ENCODE measurements at regions not wholly inside any gene's neighbourhood (a gene's known extent, or its start where the extent isn't known, plus 50 kb on each side); places are given as distances from the start of the nearest gene placed in this dataset.

DNA sequence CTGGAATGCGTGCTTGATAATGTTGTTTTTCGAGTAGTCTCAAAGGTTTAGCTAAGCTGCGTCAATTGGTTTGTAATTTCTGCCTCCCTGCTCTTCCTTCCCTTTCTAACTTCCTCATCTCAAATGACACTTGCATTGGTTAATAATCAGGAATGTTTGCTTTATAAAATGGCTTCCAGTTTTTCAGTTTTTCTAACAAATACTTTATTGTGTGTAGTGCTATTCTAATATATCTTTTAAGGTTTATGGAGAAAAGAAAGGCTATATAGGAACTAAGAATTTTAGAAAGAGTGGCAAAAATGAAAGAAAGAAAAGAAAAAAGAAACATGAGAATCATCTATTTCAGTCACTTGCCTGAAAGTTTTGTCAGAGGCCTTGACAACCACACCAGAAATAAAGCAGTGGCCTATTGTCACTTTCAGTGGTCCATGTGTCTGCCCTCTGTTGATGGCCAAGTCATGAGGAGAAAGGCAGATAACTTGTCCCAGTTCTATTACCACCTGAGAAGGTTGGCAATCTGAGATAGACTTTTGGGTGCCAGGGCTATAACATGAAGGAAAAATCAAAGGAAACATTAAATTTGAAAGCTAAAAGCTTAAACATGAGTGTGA, 221.9 kb upstream of the KITLG start:
- H3F3A ChIP-seq (replicated peaks; ENCODE audit: insufficient read depth), result no peaks in the 10 kb centered on the region
- ChIA-PET POLR2A (no interaction called here), CTCF (interaction anchor here (1.3 kb wide), 1 partner anchor 38 kb away, joined by 4 read pairs; no protein-coding TSS in a partner anchor)
- no peak for TF ChIP-seq EZH2phosphoT487 (IDR thresholded peaks at IDR 0.05; ENCODE audit: borderline replicate concordance, low read depth)
- no peak for TF ChIP-seq ELF1 (IDR thresholded peaks at IDR 0.05)
- no peak for TF ChIP-seq RAD21 (IDR thresholded peaks at IDR 0.05; ENCODE audit: low read length)
- no peaks in the 10 kb centered on the region for H3K27me3 ChIP-seq (ENCODE audit: insufficient read depth)
- no peaks in the 10 kb centered on the region for H3K4me1 ChIP-seq (ENCODE audit: control insufficient read depth in 1 of 2, insufficient read depth in 2 of 2, low read depth in 1 of 2, low read length in 1 of 2)
- H3K9me2 ChIP-seq, result no peaks in the 10 kb centered on the region
- H3K4me2 ChIP-seq, result no peak overlapping the region
- H3K36me3 ChIP-seq (replicated peaks in 1 of 2; ENCODE audit: control insufficient read depth in 1 of 2, insufficient read depth in 2 of 2, low read length in 1 of 2), result no peaks in the 10 kb centered on the region
- WGBS (ENCODE audit: low lambda C conversion rate), result 82% methylated on average over 3 of the region's 3 CpGs
- no peak overlapping the region for H3K9ac ChIP-seq
- no peak for DNase-seq
- H4K20me1 ChIP-seq (ENCODE audit: insufficient read depth), result no peaks in the 10 kb centered on the region
- H2AFZ ChIP-seq (ENCODE audit: low read depth), result peak overlapping the region; percentile 62
- no peak overlapping the region for H3K4me3 ChIP-seq (ENCODE audit: low read depth in 2 of 2, low read length in 1 of 2)
- no peaks in the 10 kb centered on the region for H3K9me3 ChIP-seq
- H3K27ac ChIP-seq (ENCODE audit: low read depth in 2 of 2, low read length in 1 of 2), result no peak overlapping the region
- no peaks in the 10 kb centered on the region for H3K79me2 ChIP-seq (ENCODE audit: insufficient read depth)

DNA sequence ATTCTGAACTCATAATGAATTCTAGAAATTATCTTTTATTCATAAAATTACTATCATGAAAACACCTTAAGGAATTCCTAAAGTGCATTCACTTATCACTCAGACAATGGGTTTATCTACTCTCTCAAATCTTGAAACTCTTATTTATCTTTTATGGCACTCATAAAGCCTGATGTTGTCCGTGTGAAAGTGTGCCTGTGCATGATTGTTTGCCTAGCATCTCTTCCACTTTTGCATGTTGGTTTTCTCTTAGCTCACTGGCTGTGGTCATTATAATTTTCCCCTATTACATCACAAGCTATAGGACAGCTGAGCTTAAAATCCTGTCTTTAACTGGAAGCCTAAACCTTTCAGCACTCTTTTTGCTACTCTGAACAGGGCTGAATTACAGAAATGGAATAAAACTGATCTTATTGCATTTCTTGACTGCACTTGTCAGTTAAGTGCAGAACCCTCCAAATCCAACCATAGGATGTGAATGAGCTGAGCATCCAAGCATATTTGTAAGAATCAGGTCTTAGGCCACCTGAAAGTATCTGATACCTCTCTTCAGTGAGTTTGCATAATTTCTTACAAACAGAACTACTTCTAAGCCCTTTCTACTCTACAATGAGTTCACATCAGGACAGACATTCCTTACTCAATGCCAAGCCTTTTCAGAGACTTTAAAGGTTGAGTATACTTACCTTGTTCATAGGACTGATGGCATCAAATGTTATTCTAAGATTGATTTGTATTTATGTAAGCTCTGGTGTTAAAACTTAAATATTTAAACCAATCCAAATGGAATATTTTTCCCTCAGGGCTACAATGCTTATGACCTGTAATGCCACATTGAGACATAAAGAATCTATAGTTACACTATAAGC, 221.2 kb upstream of the KITLG start:
- 26% methylated on average over 1 of the region's 1 CpG for whole genome bisulfite sequencing (ENCODE audit: low lambda C conversion rate)
- Histone ChIP-seq H4K20me1 (ENCODE audit: insufficient read depth) (no peaks in the 10 kb centered on the region), H3K4me2 (no peak overlapping the region), H3K9ac (no peak overlapping the region), H3K9me3 (no peaks in the 10 kb centered on the region), H3K27me3 (ENCODE audit: insufficient read depth) (no peaks in the 10 kb centered on the region), H3K4me3 (ENCODE audit: low read depth in 2 of 2, low read length in 1 of 2) (no peak overlapping the region), H2AFZ (ENCODE audit: low read depth) (peak overlapping the region; percentile 62; the same call in 1 of the 2 replicates), H3K27ac (ENCODE audit: low read depth in 2 of 2, low read length in 1 of 2) (no peak overlapping the region), H3K4me1 (ENCODE audit: control insufficient read depth in 1 of 2, insufficient read depth in 2 of 2, low read depth in 1 of 2, low read length in 1 of 2) (no peaks in the 10 kb centered on the region), H3F3A (replicated peaks; ENCODE audit: insufficient read depth) (no peaks in the 10 kb centered on the region), H3K9me2 (no peaks in the 10 kb centered on the region), H3K36me3 (replicated peaks in 1 of 2; ENCODE audit: control insufficient read depth in 1 of 2, insufficient read depth in 2 of 2, low read length in 1 of 2) (no peaks in the 10 kb centered on the region), H3K79me2 (ENCODE audit: insufficient read depth) (no peaks in the 10 kb centered on the region)
- DNase-seq, result no peak
- ChIA-PET CTCF (interaction anchor here (1.3 kb wide), 1 partner anchor 37 kb away, joined by 4 read pairs; no protein-coding TSS in a partner anchor), POLR2A (no interaction called here)
- TF ChIP-seq ZBTB33 (IDR thresholded peaks at IDR 0.05; ENCODE audit: borderline replicate concordance, low read depth), result no peak
- no peak for TF ChIP-seq SIN3A (IDR thresholded peaks at IDR 0.05; ENCODE audit: borderline replicate concordance, low read depth, low read length)
- TF ChIP-seq FOXM1 (IDR thresholded peaks at IDR 0.05; ENCODE audit: low read depth), result no peak
- no peak for TF ChIP-seq GATA2 (CRISPR knock-in tag; IDR thresholded peaks at IDR 0.05)
- TF ChIP-seq RCOR1 (IDR thresholded peaks at IDR 0.05; ENCODE audit: low read length), result no peak
- TF ChIP-seq JUND (IDR thresholded peaks at IDR 0.05), result no peak
- TF ChIP-seq, protein P1, sequence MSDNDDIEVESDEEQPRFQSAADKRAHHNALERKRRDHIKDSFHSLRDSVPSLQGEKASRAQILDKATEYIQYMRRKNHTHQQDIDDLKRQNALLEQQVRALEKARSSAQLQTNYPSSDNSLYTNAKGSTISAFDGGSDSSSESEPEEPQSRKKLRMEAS (IDR thresholded peaks at IDR 0.05; ENCODE audit: low read depth), result no peak
- TF ChIP-seq TAF1 (IDR thresholded peaks at IDR 0.05; ENCODE audit: borderline replicate concordance, low read depth, low read length), result no peak
- no peak for TF ChIP-seq SMC3 (IDR thresholded peaks at IDR 0.05; ENCODE audit: low read depth, low read length)
- TF ChIP-seq, protein P2, sequence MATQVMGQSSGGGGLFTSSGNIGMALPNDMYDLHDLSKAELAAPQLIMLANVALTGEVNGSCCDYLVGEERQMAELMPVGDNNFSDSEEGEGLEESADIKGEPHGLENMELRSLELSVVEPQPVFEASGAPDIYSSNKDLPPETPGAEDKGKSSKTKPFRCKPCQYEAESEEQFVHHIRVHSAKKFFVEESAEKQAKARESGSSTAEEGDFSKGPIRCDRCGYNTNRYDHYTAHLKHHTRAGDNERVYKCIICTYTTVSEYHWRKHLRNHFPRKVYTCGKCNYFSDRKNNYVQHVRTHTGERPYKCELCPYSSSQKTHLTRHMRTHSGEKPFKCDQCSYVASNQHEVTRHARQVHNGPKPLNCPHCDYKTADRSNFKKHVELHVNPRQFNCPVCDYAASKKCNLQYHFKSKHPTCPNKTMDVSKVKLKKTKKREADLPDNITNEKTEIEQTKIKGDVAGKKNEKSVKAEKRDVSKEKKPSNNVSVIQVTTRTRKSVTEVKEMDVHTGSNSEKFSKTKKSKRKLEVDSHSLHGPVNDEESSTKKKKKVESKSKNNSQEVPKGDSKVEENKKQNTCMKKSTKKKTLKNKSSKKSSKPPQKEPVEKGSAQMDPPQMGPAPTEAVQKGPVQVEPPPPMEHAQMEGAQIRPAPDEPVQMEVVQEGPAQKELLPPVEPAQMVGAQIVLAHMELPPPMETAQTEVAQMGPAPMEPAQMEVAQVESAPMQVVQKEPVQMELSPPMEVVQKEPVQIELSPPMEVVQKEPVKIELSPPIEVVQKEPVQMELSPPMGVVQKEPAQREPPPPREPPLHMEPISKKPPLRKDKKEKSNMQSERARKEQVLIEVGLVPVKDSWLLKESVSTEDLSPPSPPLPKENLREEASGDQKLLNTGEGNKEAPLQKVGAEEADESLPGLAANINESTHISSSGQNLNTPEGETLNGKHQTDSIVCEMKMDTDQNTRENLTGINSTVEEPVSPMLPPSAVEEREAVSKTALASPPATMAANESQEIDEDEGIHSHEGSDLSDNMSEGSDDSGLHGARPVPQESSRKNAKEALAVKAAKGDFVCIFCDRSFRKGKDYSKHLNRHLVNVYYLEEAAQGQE (IDR thresholded peaks at IDR 0.05; ENCODE audit: low read depth, low read length), result no peak
